ENCODE measurements at regions not wholly inside any gene's neighbourhood (a gene's known extent, or its start where the extent isn't known, plus 50 kb on each side); places are given as distances from the start of the nearest gene placed in this dataset.

DNA sequence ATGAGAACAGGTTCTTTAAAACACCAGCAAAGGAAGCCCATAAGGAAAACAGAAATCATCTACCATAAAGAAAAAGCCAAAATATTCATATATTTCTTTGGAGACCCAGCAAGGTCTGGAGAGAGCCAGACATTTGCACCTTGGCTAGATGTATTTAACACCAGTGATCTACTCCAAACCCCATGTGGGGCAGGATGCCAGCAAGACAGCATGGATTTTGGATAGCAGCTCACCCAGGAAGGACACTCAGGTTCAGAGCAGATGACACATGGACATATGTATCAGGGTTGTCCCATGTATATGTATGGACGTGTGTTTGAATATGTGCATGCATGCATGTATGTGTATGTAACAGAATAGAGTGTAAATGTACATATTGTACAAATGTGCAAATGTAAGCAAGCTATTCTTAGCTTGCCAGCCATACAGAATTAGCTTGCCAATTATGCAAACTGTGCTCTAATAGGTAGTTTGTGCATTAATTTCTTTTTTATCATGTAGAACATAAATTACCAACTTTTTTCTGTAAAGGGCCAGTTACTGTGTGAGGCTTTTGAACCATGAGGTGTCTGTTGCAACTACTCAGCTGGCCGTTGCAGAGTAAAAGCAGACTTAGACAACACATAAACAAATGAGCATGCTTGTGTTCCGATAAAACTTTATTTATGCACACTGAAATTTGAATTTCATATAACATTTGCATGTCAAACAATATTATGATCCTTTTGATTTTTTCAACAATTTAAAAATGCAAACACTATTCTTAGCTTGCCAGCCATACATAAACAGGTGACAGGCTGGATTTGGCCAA, 73.5 kb upstream of the KAZN start:
- TF ChIP-seq, protein P1, sequence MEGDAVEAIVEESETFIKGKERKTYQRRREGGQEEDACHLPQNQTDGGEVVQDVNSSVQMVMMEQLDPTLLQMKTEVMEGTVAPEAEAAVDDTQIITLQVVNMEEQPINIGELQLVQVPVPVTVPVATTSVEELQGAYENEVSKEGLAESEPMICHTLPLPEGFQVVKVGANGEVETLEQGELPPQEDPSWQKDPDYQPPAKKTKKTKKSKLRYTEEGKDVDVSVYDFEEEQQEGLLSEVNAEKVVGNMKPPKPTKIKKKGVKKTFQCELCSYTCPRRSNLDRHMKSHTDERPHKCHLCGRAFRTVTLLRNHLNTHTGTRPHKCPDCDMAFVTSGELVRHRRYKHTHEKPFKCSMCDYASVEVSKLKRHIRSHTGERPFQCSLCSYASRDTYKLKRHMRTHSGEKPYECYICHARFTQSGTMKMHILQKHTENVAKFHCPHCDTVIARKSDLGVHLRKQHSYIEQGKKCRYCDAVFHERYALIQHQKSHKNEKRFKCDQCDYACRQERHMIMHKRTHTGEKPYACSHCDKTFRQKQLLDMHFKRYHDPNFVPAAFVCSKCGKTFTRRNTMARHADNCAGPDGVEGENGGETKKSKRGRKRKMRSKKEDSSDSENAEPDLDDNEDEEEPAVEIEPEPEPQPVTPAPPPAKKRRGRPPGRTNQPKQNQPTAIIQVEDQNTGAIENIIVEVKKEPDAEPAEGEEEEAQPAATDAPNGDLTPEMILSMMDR (conservative IDR thresholded peaks at IDR 0.05; ENCODE audit: low read depth, low read length) = no peak
- no peak for TF ChIP-seq EZH2 (IDR thresholded peaks at IDR 0.05; ENCODE audit: borderline replicate concordance, low read depth, low read length, poor library complexity, severe bottlenecking)

All from A673 (cell line).